Heart left ventricle (tissue), 16 donors: ENCODE measurements at regions not wholly inside any gene's neighbourhood (a gene's known extent, or its start where the extent isn't known, plus 50 kb on each side); places are given as distances from the start of the nearest gene placed in this dataset.

ENCODE experiments used
- ATAC-seq, 4 donors: fragments of 200-7000 bp; cut with Tn5 transposase; one replicate each; pipeline ENCODE4 v1.9.1; 2020 to 2022; ENCODE audit warnings: moderate library complexity in 4 of 4, mild to moderate bottlenecking in 3 of 4, moderate number of reproducible peaks in 1 of 4
- DNase-seq, 5 donors: peaks; one replicate each; pipeline ENCODE4 v3.0.0-alpha.2; 2020
- H3K27ac ChIP-seq, 12 donors: fragments of 200-600 bp; sonication (generic) in 4 of 12; one replicate each; pipeline versions ENCODE4 v1.5.0 to v1.8.0; 2016 to 2022; ENCODE audit warnings: mild to moderate bottlenecking in 2 of 12
- H3K27me3 ChIP-seq, 9 donors: fragments of 200-600 bp; sonication (generic) in 2 of 9; one replicate each; pipeline versions ENCODE4 v1.5.1 to v1.8.0; 2016 to 2022; ENCODE audit warnings: mild to moderate bottlenecking in 3 of 9
- H3K36me3 ChIP-seq, 9 donors: fragments of 200-600 bp; sonication (generic) in 2 of 9; one replicate each; pipeline versions ENCODE4 v1.5.0 to v1.8.0; 2018 to 2022; ENCODE audit warnings: mild to moderate bottlenecking in 2 of 9
- H3K4me1 ChIP-seq, 12 donors: fragments of 200-600 bp; sonication (generic) in 4 of 12; one replicate each; pipeline versions ENCODE4 v1.5.0 to v1.8.0; 2016 to 2022; ENCODE audit warnings: mild to moderate bottlenecking in 3 of 12
- H3K4me3 ChIP-seq, 12 donors: fragments of 200-600 bp; sonication (generic) in 4 of 12; one replicate each; pipeline versions ENCODE4 v1.5.0 to v1.8.0; 2017 to 2022; ENCODE audit warnings: mild to moderate bottlenecking in 9 of 12, moderate library complexity in 4 of 12
- H3K9me3 ChIP-seq, 12 donors: fragments of 200-600 bp; sonication (generic) in 4 of 12; one replicate each; pipeline versions ENCODE4 v1.5.0 to v1.8.0; 2016 to 2022; ENCODE audit warnings: mild to moderate bottlenecking in 1 of 12
- CTCF ChIP-seq, 12 donors: fragments of 200-600 bp; sonication (generic) in 4 of 12; IDR thresholded peaks; one replicate each; pipeline versions ENCODE4 v1.5.0 to v1.8.0; 2018 to 2022; ENCODE audit warnings: antibody characterized with exemption in 12 of 12, mild to moderate bottlenecking in 5 of 12
- POLR2A ChIP-seq, 2 donors: fragments of 450-650 bp; IDR thresholded peaks; one replicate each; pipeline ENCODE4 v1.6.1; 2017; ENCODE audit warnings: antibody characterized with exemption in 2 of 2, mild to moderate bottlenecking in 2 of 2, moderate library complexity in 2 of 2
- WGBS, 4 donors: extraction: QIAGEN DNeasy Blood & Tissue Kit in 2 of 4; methylation state at CpG; one replicate each; pipeline versions ENCODE4 v1.1.5 to v1.1.7; 2013 to 2018; 5-methylcytosine and 5-hydroxymethylcytosine counted together
- intact Hi-C, 10 donors: fragments of 100-400 bp; cut with DNase I; formaldehyde crosslinking; loops; one replicate each; pipeline versions ENCODE4 v1.11.1 to v1.14.2; 2022
- donor health status: ischemic (EF 13 %, LVEDD 7.1; RV severe dilation, severe dysfunction).
- donor health status: healthy with polysubstance abuse.
- donor health status: DM: no; HTN: yes; CAD: no.
- donor health status: DM: no; HTN: no; CAD: no.
- donor health status: ischemic (EF 25% LVEDD 6.9; RV normal size, moderate dysfunction).
- donor health status: ischemic (EF 25% LVEDD 5.7; RV mildly dilated, moderate dysfunction).
- donor health status: healthy.
- donor health status: DM: yes; HTN: yes; CAD: no.
- donor health status: ischemic (EF 35%, LVEDD 5.7; RV mildly dilated, moderate dysfunction).
- donor health status: nonischemic (EF 11% LVEDD 7.7; RV severe dilation, severe dysfunction).
- donor health status: DM: yes; HTN: yes; CAD: no.
- donor health status: PGD.
- donor health status: ischemic (EF 29% LVEDD 5.4; RV normal size, mild dysfunction).
- donor health status: nonischemic (EF 23%, LVEDD 6.1; RV moderate dilation, normal function).

GRCh38 chr5:163569284-163569683, 63.9 kb downstream of the MAT2B start:
- Histone ChIP-seq H3K27ac (no peak overlapping the region), H3K36me3 (no peaks in the 10 kb centered on the region), H3K4me1 (peaks cover 0 to 19% (median 8%) of the 10 kb centered on the region in 12 donors), H3K4me3 (no peak overlapping the region), H3K27me3 (peaks cover 0 to 32% (median 6%) of the 10 kb centered on the region in 9 donors), H3K9me3 (no peaks in the 10 kb centered on the region)
- intact Hi-C loops = loop anchor here in 8 of 10 donors (5.0 to 10.0 kb wide), 4 partner anchors 933 to 1646 kb away; no protein-coding TSS in a partner anchor
- no peak for TF ChIP-seq CTCF (IDR thresholded peaks at IDR 0.05)
- TF ChIP-seq POLR2A (IDR thresholded peaks at IDR 0.05) = no peak
- 65 to 69% (median 66%) methylated on average over 1 of the region's 1 CpG for WGBS, 4 donors
- DNase-seq = no peak
- no peak for ATAC-seq

GRCh38 chr5:163571744-163572143, 66.3 kb downstream of the MAT2B start:
- Histone ChIP-seq H3K27ac (no peak overlapping the region), H3K36me3 (no peaks in the 10 kb centered on the region), H3K9me3 (no peaks in the 10 kb centered on the region), H3K4me1 (peaks cover 0 to under 1% (median 0%) of the 10 kb centered on the region in 12 donors), H3K4me3 (no peak overlapping the region), H3K27me3 (peaks cover 0 to 10% (median 0%) of the 10 kb centered on the region in 9 donors)
- intact Hi-C loops = loop anchor here in 2 of 10 donors (10.0 kb wide), 1 partner anchor 1633 kb away; no protein-coding TSS in a partner anchor
- TF ChIP-seq POLR2A (IDR thresholded peaks at IDR 0.05) (no peak), CTCF (IDR thresholded peaks at IDR 0.05) (no peak)
- 33 to 52% (median 40%) methylated on average over 3 of the region's 3 CpGs for WGBS, 4 donors
- DNase-seq = peak in 2 of 5 donors; percentile 17 to 18
- ATAC-seq = peak in 2 of 4 donors; percentile 32 to 60

DNA sequence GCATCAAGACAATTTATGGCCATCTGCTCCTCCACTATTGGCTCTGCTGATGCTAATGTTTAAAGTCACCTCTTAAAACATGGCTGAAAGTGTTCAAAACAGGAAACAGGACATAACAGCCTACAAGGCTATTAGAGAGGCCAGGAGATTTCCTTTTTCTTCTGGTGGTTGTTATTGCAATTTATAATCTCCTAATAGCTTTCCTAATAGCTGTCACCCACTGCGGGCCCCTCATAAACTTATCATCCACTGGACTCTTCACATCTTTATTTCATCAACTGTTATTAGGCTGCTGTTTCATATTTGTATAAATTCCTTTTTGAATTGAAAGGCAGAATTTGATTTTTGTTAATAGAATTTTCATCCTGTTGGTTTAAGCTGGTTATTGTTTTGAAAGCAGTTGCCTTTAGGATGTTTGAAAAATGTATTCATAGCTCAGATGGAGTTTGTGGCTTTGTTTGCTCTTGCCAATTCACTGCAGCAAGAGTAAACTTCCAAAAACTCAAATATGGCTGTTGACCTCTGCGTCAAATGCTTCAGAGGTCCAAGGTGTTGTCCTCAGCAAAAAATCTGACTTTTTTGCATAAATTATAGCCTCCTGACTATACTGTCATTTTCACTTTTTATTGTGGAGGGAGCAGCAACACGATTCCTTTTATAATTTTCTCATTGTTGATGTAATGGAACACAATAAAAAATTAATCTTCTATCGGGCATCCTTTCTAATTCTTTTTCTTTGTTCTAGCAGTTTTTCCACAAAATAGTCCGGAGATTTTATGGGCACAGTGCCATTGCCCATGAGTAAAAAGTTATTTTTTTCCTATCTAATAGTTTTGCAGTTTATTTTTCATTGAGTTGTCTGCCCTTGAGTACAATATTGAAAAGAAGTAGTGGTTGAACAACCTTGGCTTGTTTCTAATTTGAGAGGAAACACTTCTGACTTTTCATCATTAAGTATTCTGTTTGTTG, 69.3 kb downstream of the MAT2B start:
- WGBS, 4 donors = 66 to 74% (median 70%) methylated on average over 5 of the region's 5 CpGs
- TF ChIP-seq POLR2A (IDR thresholded peaks at IDR 0.05) = no peak
- TF ChIP-seq CTCF (IDR thresholded peaks at IDR 0.05) = no peak
- Histone ChIP-seq H3K4me3 (no peak overlapping the region), H3K27me3 (peaks cover 0 to 11% (median 0%) of the 10 kb centered on the region in 9 donors), H3K27ac (no peak overlapping the region), H3K9me3 (no peaks in the 10 kb centered on the region), H3K36me3 (no peaks in the 10 kb centered on the region), H3K4me1 (no peaks in the 10 kb centered on the region)
- DNase-seq (no peak), ATAC-seq (no peak)
- intact Hi-C loops = loop anchor here in 2 of 10 donors (10.0 kb wide), 1 partner anchor 1630 kb away; no protein-coding TSS in a partner anchor

- no peak for TF ChIP-seq CTCF (IDR thresholded peaks at IDR 0.05)
- no peak for TF ChIP-seq POLR2A (IDR thresholded peaks at IDR 0.05)
- Histone ChIP-seq H3K36me3 (no peaks in the 10 kb centered on the region), H3K27me3 (peaks cover 0 to 4% (median 0%) of the 10 kb centered on the region in 9 donors), H3K9me3 (no peaks in the 10 kb centered on the region), H3K4me1 (no peaks in the 10 kb centered on the region), H3K27ac (no peak overlapping the region), H3K4me3 (no peak overlapping the region)
- WGBS, 4 donors = 53 to 67% (median 60%) methylated on average over 5 of the region's 5 CpGs
- DNase-seq (no peak), ATAC-seq (no peak)
- intact Hi-C loops = loop anchor here in 2 of 10 donors (10.0 kb wide), 1 partner anchor 1626 kb away; no protein-coding TSS in a partner anchor
Observed at GRCh38 chr5:163578652-163579051, 73.2 kb downstream of the MAT2B start.
